Type B pancreatic cell (in vitro differentiated cells): ENCODE measurements at regions not wholly inside any gene's neighbourhood (a gene's known extent, or its start where the extent isn't known, plus 50 kb on each side); places are given as distances from the start of the nearest gene placed in this dataset.

Source experiments
- DNase-seq: peaks from one replicate; pipeline ENCODE4 v3.0.0; 2021; ENCODE audit warnings: mixed read lengths; ENCODE audit not compliant: unreplicated experiment; ENCODE audit errors: extremely low spot score
- H3K27ac Mint-ChIP-seq: 2 replicates; pipeline ENCODE4 v1.8.0; 2021; ENCODE audit warnings: mild to moderate bottlenecking, mixed read lengths
- H3K27me3 Mint-ChIP-seq: 2 replicates; pipeline ENCODE4 v1.8.0; 2021; ENCODE audit warnings: mixed read lengths
- H3K36me3 Mint-ChIP-seq: 2 replicates; pipeline ENCODE4 v1.8.0; 2021; ENCODE audit warnings: mixed read lengths
- H3K4me1 Mint-ChIP-seq: one replicate; pipeline ENCODE4 v1.8.0; 2021; ENCODE audit warnings: mixed read lengths; ENCODE audit not compliant: unreplicated experiment
- H3K4me3 Mint-ChIP-seq: 2 replicates; pipeline ENCODE4 v1.8.0; 2021; ENCODE audit warnings: mild to moderate bottlenecking, mixed read lengths
- H3K9me3 Mint-ChIP-seq: 2 replicates; pipeline ENCODE4 v1.8.0; 2021; ENCODE audit warnings: mixed read lengths
- CTCF ChIP-seq: fragments of 200-600 bp; sonication (generic); conservative IDR thresholded peaks from 2 replicates; pipeline ENCODE4 v1.5.0; 2021; ENCODE audit warnings: antibody characterized with exemption, mild to moderate bottlenecking

- no peaks in the 10 kb centered on the region for H3K36me3 Mint-ChIP-seq
- peaks cover 30% of the 10 kb centered on the region for H3K4me1 Mint-ChIP-seq
- H3K27me3 Mint-ChIP-seq = no peaks in the 10 kb centered on the region
- H3K27ac Mint-ChIP-seq = peak overlapping the region; percentile 54
- TF ChIP-seq CTCF = no peak
- no peak for DNase-seq
- H3K9me3 Mint-ChIP-seq = peaks cover 5% of the 10 kb centered on the region
- H3K4me3 Mint-ChIP-seq = no peak overlapping the region
Observed at GRCh38 chr10:29237786-29238185, 51.1 kb upstream of the LYZL1 start.

GRCh38 chr10:29238523-29239135, 50.2 kb upstream of the LYZL1 start:
- H3K27me3 Mint-ChIP-seq = no peaks in the 10 kb centered on the region
- no peak for TF ChIP-seq CTCF
- H3K9me3 Mint-ChIP-seq = peaks cover 5% of the 10 kb centered on the region
- H3K36me3 Mint-ChIP-seq = no peaks in the 10 kb centered on the region
- peak overlapping the region; percentile 14 for H3K27ac Mint-ChIP-seq
- peaks cover 30% of the 10 kb centered on the region for H3K4me1 Mint-ChIP-seq
- DNase-seq = no peak
- peak overlapping the region; percentile 11 for H3K4me3 Mint-ChIP-seq
